Suprapubic skin (tissue), 4 donors: ENCODE measurements at regions not wholly inside any gene's neighbourhood (a gene's known extent, or its start where the extent isn't known, plus 50 kb on each side); places are given as distances from the start of the nearest gene placed in this dataset.

Source experiments
- CTCF ChIP-seq, 2 donors: fragments of 200-600 bp in 1 of 2; fragments of 450-650 bp in 1 of 2; sonication (generic) in 1 of 2; IDR thresholded peaks; one replicate each; pipeline ENCODE4 v1.5.1; 2016 to 2019; ENCODE audit warnings: antibody characterized with exemption in 2 of 2, mild to moderate bottlenecking in 1 of 2, moderate library complexity in 1 of 2
- EP300 ChIP-seq: sonication (generic); formaldehyde crosslinking; IDR thresholded peaks from one replicate; pipeline ENCODE4 v1.6.1; 2017; ENCODE audit warnings: antibody characterized with exemption
- POLR2A ChIP-seq, 2 donors: fragments of 450-650 bp; IDR thresholded peaks; one replicate each; pipeline ENCODE4 v1.6.1; 2017; ENCODE audit warnings: antibody characterized with exemption in 2 of 2, mild to moderate bottlenecking in 2 of 2, moderate library complexity in 2 of 2
- POLR2AphosphoS5 ChIP-seq, 3 donors: sonication (generic); formaldehyde crosslinking; IDR thresholded peaks; one replicate each; pipeline ENCODE4 v1.6.1; 2017; ENCODE audit warnings: antibody characterized with exemption in 3 of 3

- TF ChIP-seq CTCF (IDR thresholded peaks at IDR 0.05) (no peak), EP300 (no peak), POLR2A (IDR thresholded peaks at IDR 0.05) (no peak), POLR2AphosphoS5 (IDR thresholded peaks at IDR 0.05) (no peak)
Observed at GRCh38 chr3:163786416-163786815, 1291.9 kb downstream of the SI start.
